ENCODE measurements at regions not wholly inside any gene's neighbourhood (a gene's known extent, or its start where the extent isn't known, plus 50 kb on each side); places are given as distances from the start of the nearest gene placed in this dataset.

GRCh38 chr16:86929057-86929871 is 350.9 kb downstream of the FOXL1 start:
- no peak overlapping the region for H3K4me3 ChIP-seq
- intact Hi-C loops (cut with DNase I), result no loop called here
- ATAC-seq (peak; percentile 27 to 29), DNase-seq (no peak)
- H3K27ac ChIP-seq, result no peak overlapping the region
- H3K4me1 ChIP-seq, result peaks cover 20% of the 10 kb centered on the region
- no peak for TF ChIP-seq CTCF (IDR thresholded peaks at IDR 0.05)
- H3K27me3 ChIP-seq (ENCODE audit: low read depth), result peaks cover 79% of the 10 kb centered on the region
- H3K9me3 ChIP-seq, result no peaks in the 10 kb centered on the region
- no peaks in the 10 kb centered on the region for H3K36me3 ChIP-seq

- intact Hi-C loops (cut with DNase I), result no loop called here
- ATAC-seq (no peak), DNase-seq (no peak)
- no peak overlapping the region for H3K27ac ChIP-seq
- no peaks in the 10 kb centered on the region for H3K36me3 ChIP-seq
- H3K4me1 ChIP-seq, result peaks cover 20% of the 10 kb centered on the region
- no peak overlapping the region for H3K4me3 ChIP-seq
- no peak for TF ChIP-seq CTCF (IDR thresholded peaks at IDR 0.05)
- peaks cover 80% of the 10 kb centered on the region for H3K27me3 ChIP-seq (ENCODE audit: low read depth)
- no peaks in the 10 kb centered on the region for H3K9me3 ChIP-seq
Measured at GRCh38 chr16:86930001-86930400, 351.7 kb downstream of the FOXL1 start.

GRCh38 chr16:86930663-86931373 is 352.5 kb downstream of the FOXL1 start:
- Histone ChIP-seq H3K4me1 (peaks cover 20% of the 10 kb centered on the region), H3K27me3 (ENCODE audit: low read depth) (peaks cover 80% of the 10 kb centered on the region), H3K9me3 (no peaks in the 10 kb centered on the region), H3K27ac (no peak overlapping the region), H3K36me3 (no peaks in the 10 kb centered on the region), H3K4me3 (no peak overlapping the region)
- TF ChIP-seq CTCF (IDR thresholded peaks at IDR 0.05), result no peak
- DNase-seq, result no peak
- ATAC-seq, result no peak
- intact Hi-C loops (cut with DNase I), result no loop called here

GRCh38 chr16:86931410-86931941 is 353.1 kb downstream of the FOXL1 start:
- intact Hi-C loops (cut with DNase I), result no loop called here
- ATAC-seq, result no peak
- peaks cover 20% of the 10 kb centered on the region for H3K4me1 ChIP-seq
- no peaks in the 10 kb centered on the region for H3K36me3 ChIP-seq
- TF ChIP-seq CTCF (IDR thresholded peaks at IDR 0.05), result no peak
- peaks cover 80% of the 10 kb centered on the region for H3K27me3 ChIP-seq (ENCODE audit: low read depth)
- no peaks in the 10 kb centered on the region for H3K9me3 ChIP-seq
- H3K27ac ChIP-seq, result no peak overlapping the region
- DNase-seq, result no peak
- H3K4me3 ChIP-seq, result no peak overlapping the region

- DNase-seq, result no peak
- Histone ChIP-seq H3K4me1 (peaks cover 20% of the 10 kb centered on the region), H3K4me3 (no peak overlapping the region), H3K9me3 (no peaks in the 10 kb centered on the region), H3K36me3 (no peaks in the 10 kb centered on the region), H3K27ac (no peak overlapping the region), H3K27me3 (ENCODE audit: low read depth) (peaks cover 81% of the 10 kb centered on the region)
- TF ChIP-seq CTCF (IDR thresholded peaks at IDR 0.05), result no peak
- intact Hi-C loops (cut with DNase I), result no loop called here
- ATAC-seq, result no peak
Measured at GRCh38 chr16:86932130-86932982, 354.0 kb downstream of the FOXL1 start.
